Peyer's patch (tissue), 4 donors: ENCODE measurements at regions not wholly inside any gene's neighbourhood (a gene's known extent, or its start where the extent isn't known, plus 50 kb on each side); places are given as distances from the start of the nearest gene placed in this dataset.

Experiments used
- POLR2A ChIP-seq, 2 donors: fragments of 450-650 bp; IDR thresholded peaks; one replicate each; pipeline ENCODE4 v1.5.1; 2017; ENCODE audit warnings: antibody characterized with exemption in 2 of 2, mild to moderate bottlenecking in 2 of 2, moderate library complexity in 2 of 2
- TF ChIP-seq, protein P1 (sequence below), 6 experiments: fragments of 450-650 bp in 4 of 6; fragments of 200-600 bp in 2 of 6; sonication (generic) in 1 of 6; IDR thresholded peaks; one replicate each; pipeline ENCODE4 v1.5.1; 2017 to 2019; ENCODE audit warnings: antibody characterized with exemption in 6 of 6, mild to moderate bottlenecking in 3 of 6, moderate library complexity in 1 of 6

DNA sequence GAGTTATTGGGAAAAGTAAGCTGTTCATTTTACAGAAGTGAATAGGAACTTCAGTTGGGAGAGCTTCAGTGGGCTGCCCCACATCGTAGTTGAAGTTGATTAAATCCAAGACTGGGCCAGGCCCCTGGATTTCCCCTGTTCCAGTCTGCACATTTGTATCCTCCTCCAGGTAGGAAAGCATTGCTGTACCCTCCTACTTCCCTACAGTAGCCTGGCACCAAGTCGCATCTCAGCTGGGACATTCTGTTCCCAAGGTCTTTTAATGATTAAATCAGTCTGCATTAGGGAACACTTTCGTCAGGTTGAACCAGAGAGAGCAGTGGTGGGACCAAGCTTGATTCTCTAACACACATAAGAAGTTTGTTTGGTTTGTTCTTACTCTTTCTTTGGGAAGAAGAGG, 165.8 kb upstream of the PPARGC1A start:
- TF ChIP-seq, protein P1, sequence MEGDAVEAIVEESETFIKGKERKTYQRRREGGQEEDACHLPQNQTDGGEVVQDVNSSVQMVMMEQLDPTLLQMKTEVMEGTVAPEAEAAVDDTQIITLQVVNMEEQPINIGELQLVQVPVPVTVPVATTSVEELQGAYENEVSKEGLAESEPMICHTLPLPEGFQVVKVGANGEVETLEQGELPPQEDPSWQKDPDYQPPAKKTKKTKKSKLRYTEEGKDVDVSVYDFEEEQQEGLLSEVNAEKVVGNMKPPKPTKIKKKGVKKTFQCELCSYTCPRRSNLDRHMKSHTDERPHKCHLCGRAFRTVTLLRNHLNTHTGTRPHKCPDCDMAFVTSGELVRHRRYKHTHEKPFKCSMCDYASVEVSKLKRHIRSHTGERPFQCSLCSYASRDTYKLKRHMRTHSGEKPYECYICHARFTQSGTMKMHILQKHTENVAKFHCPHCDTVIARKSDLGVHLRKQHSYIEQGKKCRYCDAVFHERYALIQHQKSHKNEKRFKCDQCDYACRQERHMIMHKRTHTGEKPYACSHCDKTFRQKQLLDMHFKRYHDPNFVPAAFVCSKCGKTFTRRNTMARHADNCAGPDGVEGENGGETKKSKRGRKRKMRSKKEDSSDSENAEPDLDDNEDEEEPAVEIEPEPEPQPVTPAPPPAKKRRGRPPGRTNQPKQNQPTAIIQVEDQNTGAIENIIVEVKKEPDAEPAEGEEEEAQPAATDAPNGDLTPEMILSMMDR (IDR thresholded peaks at IDR 0.05) = no peak
- TF ChIP-seq POLR2A (IDR thresholded peaks at IDR 0.05) = no peak
